Transverse colon (tissue), 4 donors: ENCODE measurements at regions not wholly inside any gene's neighbourhood (a gene's known extent, or its start where the extent isn't known, plus 50 kb on each side); places are given as distances from the start of the nearest gene placed in this dataset.

Source experiments
- DNase-seq: peaks from one replicate; pipeline ENCODE4 v3.0.0-alpha.2; 2019
- H3K27ac ChIP-seq, 4 donors: fragments of 200-600 bp; sonication (generic); 2 replicates each; pipeline ENCODE4 v1.5.1; 2016 to 2018; ENCODE audit warnings: inconsistent platforms in 4 of 4
- H3K27me3 ChIP-seq: fragments of 200-600 bp; sonication (generic); 2 replicates; pipeline ENCODE4 v1.5.1; 2017; ENCODE audit warnings: inconsistent platforms
- H3K36me3 ChIP-seq, 4 donors: fragments of 200-600 bp; sonication (generic); 2 replicates each; pipeline ENCODE4 v1.5.1; 2017 to 2019; ENCODE audit warnings: inconsistent platforms in 4 of 4
- H3K4me1 ChIP-seq, 4 donors: fragments of 200-600 bp; sonication (generic); 2 replicates each; pipeline ENCODE4 v1.5.1; 2017 to 2020; ENCODE audit warnings: inconsistent platforms in 4 of 4
- H3K4me3 ChIP-seq, 4 donors: fragments of 200-600 bp; sonication (generic); 1 replicate in 1 of 4; 2 replicates in 3 of 4; pipeline versions ENCODE4 v1.5.1 to v1.6.1; 2017 to 2019; ENCODE audit warnings: inconsistent platforms in 4 of 4
- H3K9me3 ChIP-seq, 2 donors: fragments of 200-600 bp; sonication (generic); 2 replicates each; pipeline ENCODE4 v1.5.1; 2017 to 2019; ENCODE audit warnings: inconsistent platforms in 2 of 2
- EP300 ChIP-seq: sonication (generic); formaldehyde crosslinking; IDR thresholded peaks from one replicate; pipeline ENCODE4 v1.6.1; 2017; ENCODE audit warnings: antibody characterized with exemption, low read depth
- POLR2A ChIP-seq: fragments of 450-650 bp; IDR thresholded peaks from one replicate; pipeline ENCODE4 v1.6.1; 2016; ENCODE audit warnings: antibody characterized with exemption, mild to moderate bottlenecking, moderate library complexity
- POLR2AphosphoS5 ChIP-seq, 3 donors: sonication (generic); formaldehyde crosslinking; IDR thresholded peaks; one replicate each; pipeline ENCODE4 v1.6.1; 2016; ENCODE audit warnings: antibody characterized with exemption in 3 of 3
- WGBS, 2 donors: methylation state at CpG; one replicate each; pipeline ENCODE4 v1.1.5; 2018; ENCODE audit warnings: low coverage in 1 of 2; 5-methylcytosine and 5-hydroxymethylcytosine counted together
- in situ Hi-C, 4 donors: fragments of 200-750 bp; cut with MboI; loops; one replicate each; pipeline versions ENCODE4 v1.15.0 to v1.15.1; 2017; ENCODE audit warnings: low sequenced_read_pairs in 3 of 4, low pct_ligation_motif_present in 1 of 4, low pct_unique_long_range_greater_than_20kb in 1 of 4
- intact Hi-C: fragments of 100-400 bp; cut with DNase I; formaldehyde crosslinking; loops from one replicate; pipeline ENCODE4 v1.15.1; 2023; ENCODE audit warnings: low total_unique reads
- TF ChIP-seq, protein P1 (sequence below), 5 experiments: fragments of 200-600 bp in 3 of 5; fragments of 450-650 bp in 2 of 5; sonication (generic) in 3 of 5; IDR thresholded peaks; 1 replicate in 2 of 5; 2 replicates in 3 of 5; pipeline ENCODE4 v1.5.1; 2016 to 2017; ENCODE audit warnings: antibody characterized with exemption in 5 of 5, inconsistent platforms in 3 of 5, mild to moderate bottlenecking in 2 of 5, moderate library complexity in 1 of 5

DNA sequence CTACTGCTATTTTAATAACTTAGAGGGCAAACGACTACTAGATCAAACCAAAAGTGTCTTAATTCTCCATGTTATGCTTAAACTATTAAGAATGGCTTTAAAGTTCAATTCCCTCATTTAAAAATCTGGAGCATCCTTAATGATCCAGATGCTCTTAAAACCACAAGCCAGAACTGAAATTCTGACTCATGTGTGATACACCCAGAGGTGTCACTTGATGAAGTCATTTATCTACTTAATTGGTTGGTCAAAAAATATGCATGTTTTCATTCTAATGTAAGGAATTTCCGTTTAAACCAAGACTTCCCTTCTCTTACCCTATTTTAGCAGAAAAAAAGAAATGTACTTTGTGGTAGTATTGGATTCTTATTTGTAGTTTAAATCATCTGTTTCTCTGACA is 1261.2 kb upstream of the B3GALT2 start:
- no peaks in the 10 kb centered on the region for H3K4me1 ChIP-seq
- H3K9me3 ChIP-seq = no peaks in the 10 kb centered on the region
- in situ Hi-C loops = no loop called here
- WGBS, 2 donors = 62 to 76% methylated on average over 2 of the region's 2 CpGs
- no peaks in the 10 kb centered on the region for H3K36me3 ChIP-seq
- no peak for DNase-seq
- intact Hi-C loops = no loop called here
- no peak overlapping the region for H3K27ac ChIP-seq
- H3K4me3 ChIP-seq = no peak overlapping the region
- TF ChIP-seq POLR2A = no peak
- TF ChIP-seq, protein P1, sequence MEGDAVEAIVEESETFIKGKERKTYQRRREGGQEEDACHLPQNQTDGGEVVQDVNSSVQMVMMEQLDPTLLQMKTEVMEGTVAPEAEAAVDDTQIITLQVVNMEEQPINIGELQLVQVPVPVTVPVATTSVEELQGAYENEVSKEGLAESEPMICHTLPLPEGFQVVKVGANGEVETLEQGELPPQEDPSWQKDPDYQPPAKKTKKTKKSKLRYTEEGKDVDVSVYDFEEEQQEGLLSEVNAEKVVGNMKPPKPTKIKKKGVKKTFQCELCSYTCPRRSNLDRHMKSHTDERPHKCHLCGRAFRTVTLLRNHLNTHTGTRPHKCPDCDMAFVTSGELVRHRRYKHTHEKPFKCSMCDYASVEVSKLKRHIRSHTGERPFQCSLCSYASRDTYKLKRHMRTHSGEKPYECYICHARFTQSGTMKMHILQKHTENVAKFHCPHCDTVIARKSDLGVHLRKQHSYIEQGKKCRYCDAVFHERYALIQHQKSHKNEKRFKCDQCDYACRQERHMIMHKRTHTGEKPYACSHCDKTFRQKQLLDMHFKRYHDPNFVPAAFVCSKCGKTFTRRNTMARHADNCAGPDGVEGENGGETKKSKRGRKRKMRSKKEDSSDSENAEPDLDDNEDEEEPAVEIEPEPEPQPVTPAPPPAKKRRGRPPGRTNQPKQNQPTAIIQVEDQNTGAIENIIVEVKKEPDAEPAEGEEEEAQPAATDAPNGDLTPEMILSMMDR (IDR thresholded peaks at IDR 0.05) = no peak
- TF ChIP-seq EP300 = no peak
- no peak for TF ChIP-seq POLR2AphosphoS5 (IDR thresholded peaks at IDR 0.05)
- no peaks in the 10 kb centered on the region for H3K27me3 ChIP-seq

DNA sequence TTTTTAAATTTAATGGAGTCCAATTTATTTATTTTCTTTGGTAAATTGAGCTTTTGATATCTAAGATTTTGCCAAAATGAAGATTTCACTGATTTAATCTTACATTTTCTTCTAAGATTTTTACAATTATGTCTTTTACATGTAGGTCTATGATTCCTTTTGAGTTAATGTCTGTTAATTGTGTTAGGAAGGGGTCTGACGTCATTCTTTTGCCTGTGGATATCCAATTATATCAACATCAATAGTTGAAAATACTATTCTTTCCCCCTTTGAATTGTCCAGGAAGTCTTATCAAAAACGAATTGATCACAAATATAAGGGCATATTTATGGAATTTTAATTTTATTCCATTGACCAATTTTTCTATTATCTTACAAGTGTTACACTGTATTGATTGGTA is 1258.8 kb upstream of the B3GALT2 start:
- intact Hi-C loops (no loop called here), in situ Hi-C loops (no loop called here)
- Histone ChIP-seq H3K36me3 (no peaks in the 10 kb centered on the region), H3K4me1 (no peaks in the 10 kb centered on the region), H3K9me3 (no peaks in the 10 kb centered on the region), H3K27me3 (no peaks in the 10 kb centered on the region), H3K27ac (no peak overlapping the region), H3K4me3 (no peak overlapping the region)
- TF ChIP-seq POLR2AphosphoS5 (IDR thresholded peaks at IDR 0.05) (no peak), POLR2A (no peak), EP300 (no peak)
- TF ChIP-seq, protein P1 (IDR thresholded peaks at IDR 0.05) = no peak
- 59 to 65% methylated on average over 2 of the region's 2 CpGs for WGBS, 2 donors
- DNase-seq = no peak

DNA sequence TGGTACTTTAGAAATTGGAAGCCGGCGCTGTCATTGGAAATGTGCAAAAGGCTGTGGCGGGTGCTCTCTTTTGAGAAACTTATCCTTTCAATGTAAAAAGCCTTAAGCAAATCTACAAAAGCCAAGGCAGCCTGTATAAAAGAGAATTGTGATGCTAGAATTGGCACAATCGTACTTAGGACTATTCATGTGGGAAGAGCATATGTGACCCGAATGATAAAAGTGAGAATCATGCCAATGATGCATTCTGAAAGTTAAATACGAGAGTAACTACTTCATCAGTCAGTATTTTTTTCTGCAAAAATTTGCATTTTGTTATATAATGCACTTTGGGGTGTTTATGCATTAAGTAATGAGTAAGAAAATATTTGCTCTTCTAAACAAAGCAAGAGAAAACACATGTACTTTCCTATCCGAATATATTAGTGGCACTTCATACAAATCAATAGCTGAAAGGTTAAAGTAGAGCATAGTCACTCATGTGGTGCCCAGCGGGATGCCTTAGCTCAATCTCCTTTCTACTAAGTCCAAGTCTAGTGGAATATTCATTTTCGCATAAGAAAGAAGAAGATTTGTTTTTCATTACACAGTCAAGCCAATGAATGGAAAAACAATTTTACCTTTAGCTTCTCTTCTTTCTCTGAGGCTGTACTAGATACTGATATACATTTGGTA is 1256.6 kb upstream of the B3GALT2 start:
- 76 to 89% methylated on average over 9 of the region's 9 CpGs for WGBS, 2 donors

DNA sequence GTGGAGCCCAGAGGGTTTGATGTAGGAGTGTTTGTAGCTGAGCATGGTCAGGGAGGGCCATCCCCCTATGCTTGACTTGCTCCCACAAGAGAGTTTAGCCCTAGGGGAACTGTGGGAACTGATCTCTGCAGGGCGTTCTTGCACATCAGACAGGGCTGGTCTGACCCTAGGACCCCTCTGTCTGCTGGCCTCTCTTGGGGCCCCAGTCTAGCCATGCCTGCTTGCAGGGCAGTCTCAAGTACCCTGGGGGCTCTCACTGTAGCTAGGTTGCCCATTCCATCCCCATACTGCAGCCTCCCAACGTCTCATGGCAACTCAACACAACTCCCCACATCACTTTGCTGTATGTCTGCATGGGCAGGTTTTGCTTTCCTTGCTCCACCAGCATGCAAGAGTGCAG is 1250.7 kb upstream of the B3GALT2 start:
- H3K27ac ChIP-seq = no peak overlapping the region
- no peaks in the 10 kb centered on the region for H3K27me3 ChIP-seq
- H3K4me1 ChIP-seq = no peaks in the 10 kb centered on the region
- H3K9me3 ChIP-seq = no peaks in the 10 kb centered on the region
- TF ChIP-seq POLR2AphosphoS5 (IDR thresholded peaks at IDR 0.05) (no peak), EP300 (no peak), POLR2A (no peak)
- TF ChIP-seq, protein P1 (IDR thresholded peaks at IDR 0.05) = no peak
- DNase-seq = no peak
- in situ Hi-C loops (no loop called here), intact Hi-C loops (no loop called here)
- 66% methylated on average over 2 of the region's 2 CpGs; no CpG with 5 or more reads in 1 of the 2 donors for WGBS, 2 donors
- no peak overlapping the region for H3K4me3 ChIP-seq
- H3K36me3 ChIP-seq = no peaks in the 10 kb centered on the region

More for the DNA sequence above, 1256.6 kb upstream of the B3GALT2 start:
- in situ Hi-C loops = no loop called here
- H3K27ac ChIP-seq = no peak overlapping the region
- TF ChIP-seq POLR2AphosphoS5 (IDR thresholded peaks at IDR 0.05) = no peak
- TF ChIP-seq POLR2A = no peak
- TF ChIP-seq, protein P1 (IDR thresholded peaks at IDR 0.05) = no peak
- no peaks in the 10 kb centered on the region for H3K36me3 ChIP-seq
- no peak for DNase-seq
- intact Hi-C loops = no loop called here
- no peaks in the 10 kb centered on the region for H3K27me3 ChIP-seq
- no peaks in the 10 kb centered on the region for H3K4me1 ChIP-seq
- H3K9me3 ChIP-seq = no peaks in the 10 kb centered on the region
- no peak overlapping the region for H3K4me3 ChIP-seq
